ENCODE measurements at regions not wholly inside any gene's neighbourhood (a gene's known extent, or its start where the extent isn't known, plus 50 kb on each side); places are given as distances from the start of the nearest gene placed in this dataset.

GRCh38 chr6:40285996-40286395 is 301.2 kb downstream of the LRFN2 start:
- dilution Hi-C loops (cut with MboI; ENCODE audit: extremely low pct_ligation_motif_present, low sequenced_read_pairs): no loop called here
- H3K27me3 ChIP-seq (ENCODE audit: control insufficient read depth, extremely low read depth, insufficient read depth, low read length): peaks cover 18% of the 10 kb centered on the region

GRCh38 chr6:40285535-40285934 is 301.6 kb downstream of the LRFN2 start:
- Histone ChIP-seq H3K4me1 (ENCODE audit: control insufficient read depth, extremely low read depth, insufficient read depth, low read length) (no peaks in the 10 kb centered on the region), H3K79me2 (ENCODE audit: control insufficient read depth, insufficient read depth, low read length) (no peaks in the 10 kb centered on the region), H3K4me2 (ENCODE audit: control insufficient read depth, extremely low read depth, insufficient read depth, low read depth, low read length) (no peak overlapping the region), H2AFZ (ENCODE audit: control insufficient read depth, low read length) (no peak overlapping the region), H3K9me3 (ENCODE audit: control insufficient read depth, low read depth, low read length) (no peaks in the 10 kb centered on the region), H3K36me3 (ENCODE audit: control insufficient read depth in 2 of 2, extremely low read depth in 1 of 2, insufficient read depth in 2 of 2, low read length in 2 of 2) (no peaks in the 10 kb centered on the region), H3K9me1 (ENCODE audit: control insufficient read depth, extremely low read depth, insufficient read depth, low read length) (no peaks in the 10 kb centered on the region), H3K4me3 (ENCODE audit: control insufficient read depth in 2 of 3, extremely low read depth in 1 of 3, insufficient read depth in 2 of 3, low read depth in 1 of 3, low read length in 3 of 3) (no peak overlapping the region), H3K27ac (ENCODE audit: control insufficient read depth, insufficient read depth, low read length) (no peak overlapping the region), H3K27me3 (ENCODE audit: control insufficient read depth, extremely low read depth, insufficient read depth, low read length) (peaks cover 18% of the 10 kb centered on the region), H3K9ac (ENCODE audit: control insufficient read depth, extremely low read depth, insufficient read depth, low read length) (no peak overlapping the region), H4K20me1 (ENCODE audit: control insufficient read depth, extremely low read depth, insufficient read depth, low read length) (no peaks in the 10 kb centered on the region)
- dilution Hi-C loops (cut with MboI; ENCODE audit: extremely low pct_ligation_motif_present, low sequenced_read_pairs): no loop called here
- FAIRE-seq (no peak), DNase-seq (ENCODE audit: low read depth, low spot score) (no peak)
- TF ChIP-seq CTCF (optimal IDR thresholded peaks at IDR 0.05 in 1 of 3, IDR thresholded peaks at IDR 0.05 in 1 of 3, conservative IDR thresholded peaks at IDR 0.05 in 1 of 3; ENCODE audit: extremely low read depth in 1 of 3, insufficient read depth in 2 of 3, low read length in 3 of 3) (no peak), EZH2 (IDR thresholded peaks at IDR 0.05; ENCODE audit: low read length) (no peak)

More at GRCh38 chr6:40285996-40286395, 301.2 kb downstream of the LRFN2 start:
- no peaks in the 10 kb centered on the region for H3K9me3 ChIP-seq (ENCODE audit: control insufficient read depth, low read depth, low read length)
- H3K4me1 ChIP-seq (ENCODE audit: control insufficient read depth, extremely low read depth, insufficient read depth, low read length): no peaks in the 10 kb centered on the region
- no peaks in the 10 kb centered on the region for H4K20me1 ChIP-seq (ENCODE audit: control insufficient read depth, extremely low read depth, insufficient read depth, low read length)
- H3K4me2 ChIP-seq (ENCODE audit: control insufficient read depth, extremely low read depth, insufficient read depth, low read depth, low read length): no peak overlapping the region
- H3K4me3 ChIP-seq (ENCODE audit: control insufficient read depth in 2 of 3, extremely low read depth in 1 of 3, insufficient read depth in 2 of 3, low read depth in 1 of 3, low read length in 3 of 3): no peak overlapping the region
- no peak overlapping the region for H3K9ac ChIP-seq (ENCODE audit: control insufficient read depth, extremely low read depth, insufficient read depth, low read length)
- no peaks in the 10 kb centered on the region for H3K9me1 ChIP-seq (ENCODE audit: control insufficient read depth, extremely low read depth, insufficient read depth, low read length)
- no peak overlapping the region for H3K27ac ChIP-seq (ENCODE audit: control insufficient read depth, insufficient read depth, low read length)
- FAIRE-seq (no peak), DNase-seq (ENCODE audit: low read depth, low spot score) (no peak)
- H3K79me2 ChIP-seq (ENCODE audit: control insufficient read depth, insufficient read depth, low read length): no peaks in the 10 kb centered on the region
- no peaks in the 10 kb centered on the region for H3K36me3 ChIP-seq (ENCODE audit: control insufficient read depth in 2 of 2, extremely low read depth in 1 of 2, insufficient read depth in 2 of 2, low read length in 2 of 2)
- no peak overlapping the region for H2AFZ ChIP-seq (ENCODE audit: control insufficient read depth, low read length)
- TF ChIP-seq EZH2 (IDR thresholded peaks at IDR 0.05; ENCODE audit: low read length) (no peak), CTCF (optimal IDR thresholded peaks at IDR 0.05 in 1 of 3, IDR thresholded peaks at IDR 0.05 in 1 of 3, conservative IDR thresholded peaks at IDR 0.05 in 1 of 3; ENCODE audit: extremely low read depth in 1 of 3, insufficient read depth in 2 of 3, low read length in 3 of 3) (no peak)

Data from keratinocyte (primary cell).